OCI-LY1 (cell line): ENCODE measurements at regions not wholly inside any gene's neighbourhood (a gene's known extent, or its start where the extent isn't known, plus 50 kb on each side); places are given as distances from the start of the nearest gene placed in this dataset.

Experiments
- CTCF ChIP-seq: fragments of 200-600 bp; sonication (generic), shearing (Covaris generic); IDR thresholded peaks from 2 replicates; pipeline ENCODE4 v1.5.1; 2017; ENCODE audit warnings: mild to moderate bottlenecking, antibody characterized with exemption, low read length, moderate library complexity, mixed read lengths
- EZH2 ChIP-seq: fragments of 200-600 bp; sonication (generic), shearing (Covaris generic); IDR thresholded peaks from 2 replicates; pipeline ENCODE4 v1.8.0; 2017; ENCODE audit warnings: borderline replicate concordance, mixed run types, mild to moderate bottlenecking, antibody characterized with exemption, low read length, moderate library complexity, mixed read lengths

DNA sequence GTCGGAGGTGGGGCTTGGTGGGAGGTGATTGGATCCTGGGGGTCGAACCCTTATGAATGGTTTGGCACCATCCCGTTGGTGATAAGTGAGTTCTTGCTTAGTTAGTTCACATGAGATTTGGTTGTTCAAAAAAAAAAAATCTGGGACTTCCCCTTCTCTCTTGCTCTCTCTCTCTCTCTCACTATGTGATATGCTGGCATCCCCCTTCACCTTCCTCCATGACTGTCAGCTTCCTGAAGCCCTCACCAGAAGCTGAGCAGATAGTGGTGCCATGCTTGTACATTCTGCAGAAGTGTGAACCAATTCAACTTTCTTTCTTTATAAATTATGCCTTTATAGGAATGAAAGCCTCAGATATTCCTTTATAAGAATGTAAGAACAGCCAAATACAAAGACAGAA lies 269.7 kb upstream of the APCDD1 start:
- no peak for TF ChIP-seq CTCF
- no peak for TF ChIP-seq EZH2
